HG03520 (cell line): ENCODE measurements at regions not wholly inside any gene's neighbourhood (a gene's known extent, or its start where the extent isn't known, plus 50 kb on each side); places are given as distances from the start of the nearest gene placed in this dataset.
"Not testable (repeated sequence)": the region's sequence is repeated elsewhere in the genome, so short reads cannot be mapped to it uniquely, and the experiment has no call there.

Experiments
- ATAC-seq: cut with Tn5 transposase; IDR thresholded peaks from one replicate; pipeline ENCODE4 v1.9.1; 2021; ENCODE audit warnings: mild to moderate bottlenecking, moderate library complexity; ENCODE audit not compliant: unreplicated experiment

GRCh38 chrX:40418146-40418812 is 162.5 kb upstream of the ATP6AP2 start:
- no peak for ATAC-seq

DNA sequence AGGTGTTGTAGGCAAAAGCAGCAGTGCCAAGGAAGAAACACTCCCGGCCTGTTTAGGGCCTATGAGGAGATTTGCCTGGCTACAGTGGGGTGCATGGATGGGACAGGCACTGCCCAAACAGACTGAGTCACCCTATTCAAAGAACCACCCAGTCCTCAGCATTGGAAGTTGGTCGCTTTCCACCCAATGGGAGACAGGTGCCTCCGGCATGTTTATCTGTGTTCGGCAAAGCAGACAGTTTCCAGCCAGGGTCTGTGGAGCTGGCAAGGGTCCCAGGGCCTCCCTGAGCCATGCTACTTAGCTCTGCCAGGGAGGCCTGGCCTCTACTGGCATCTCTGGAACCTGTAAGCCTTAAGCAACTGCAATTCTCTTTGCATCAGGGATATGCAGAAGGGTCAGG is 165.1 kb upstream of the ATP6AP2 start:
- no peak for ATAC-seq

DNA sequence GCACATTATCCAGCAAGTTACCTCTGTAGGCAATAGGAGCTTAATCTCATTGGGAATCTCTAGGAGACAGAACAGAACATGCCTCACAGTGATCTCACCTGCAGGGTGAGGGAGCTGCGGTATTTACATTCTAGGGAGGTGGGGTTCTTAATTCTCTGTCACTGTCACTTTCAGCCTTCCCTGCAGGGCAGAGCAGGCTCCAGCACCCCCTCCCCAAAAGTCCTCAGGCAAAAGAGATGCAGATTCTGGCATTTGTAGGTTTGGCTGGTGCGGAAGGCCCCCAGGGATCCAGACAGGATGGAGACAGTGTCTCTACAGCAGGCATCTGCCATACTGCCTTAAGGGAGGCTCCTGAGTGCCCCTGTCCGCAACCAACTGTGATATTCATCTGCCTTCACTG is 166.4 kb upstream of the ATP6AP2 start:
- no peak for ATAC-seq

GRCh38 chrX:40411340-40412111 is 169.2 kb upstream of the ATP6AP2 start:
- no peak for ATAC-seq

GRCh38 chrX:40410859-40411258 is 169.9 kb upstream of the ATP6AP2 start:
- no peak for ATAC-seq

- ATAC-seq = no peak
These were observed 174.4 kb upstream of the ATP6AP2 start for GRCh38 chrX:40406330-40406859.

DNA sequence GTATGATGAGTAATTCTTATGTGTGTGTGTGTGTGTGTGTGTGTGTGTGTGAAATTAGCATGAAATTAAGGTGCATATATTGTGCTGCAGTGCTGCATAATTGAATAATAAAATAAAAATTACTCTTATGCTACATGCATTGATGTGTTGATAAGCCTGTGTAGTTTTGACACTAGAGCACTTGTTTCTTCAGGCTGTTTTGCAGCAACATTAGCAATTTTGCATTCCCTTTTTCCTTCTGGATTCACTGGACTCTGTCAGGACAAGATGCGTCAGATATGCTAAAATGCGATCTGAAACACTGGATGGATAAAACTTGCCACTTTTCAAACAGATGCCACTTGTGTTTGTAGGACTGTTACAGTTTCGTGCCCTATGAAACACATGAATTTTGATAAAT is 175.4 kb upstream of the ATP6AP2 start:
- ATAC-seq = no peak

- ATAC-seq = no peak
These were observed 177.0 kb upstream of the ATP6AP2 start for GRCh38 chrX:40403757-40404156.

DNA sequence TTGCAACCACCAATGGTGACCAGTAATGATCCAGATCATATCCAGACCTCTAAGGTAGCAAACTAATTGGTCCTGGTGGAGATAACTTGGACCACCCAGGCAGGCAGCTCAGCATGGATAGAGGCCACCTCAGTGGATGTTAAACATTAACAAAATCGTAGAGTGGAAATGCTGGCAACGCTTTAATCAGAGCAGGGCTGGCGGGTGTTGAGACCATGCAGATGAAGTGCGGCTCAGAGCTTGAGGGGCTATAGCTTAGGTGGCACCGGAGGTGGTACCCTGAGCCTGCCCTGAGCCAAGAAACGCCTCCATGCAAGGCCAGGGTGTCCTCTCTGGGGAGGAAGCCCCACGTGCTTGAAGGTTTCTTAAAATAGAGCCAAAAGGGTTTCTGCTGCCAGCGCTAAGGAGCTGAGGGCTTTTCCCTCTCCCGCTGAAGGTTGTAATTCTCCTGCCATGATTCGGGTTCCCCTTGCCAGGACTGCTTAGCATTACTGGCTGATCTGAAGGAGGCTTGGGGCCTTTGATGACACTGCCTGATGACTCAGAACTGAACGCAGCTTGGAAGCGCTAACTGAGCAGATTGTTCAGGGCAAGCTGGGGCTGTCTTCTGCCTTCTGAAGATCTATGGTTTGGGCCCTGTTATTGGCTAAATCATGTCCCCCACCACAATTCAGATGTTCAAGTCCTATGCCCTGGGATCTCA is 177.8 kb upstream of the ATP6AP2 start:
- no peak for ATAC-seq

GRCh38 chrX:40395102-40395501 is 185.7 kb upstream of the ATP6AP2 start:
- ATAC-seq = no peak

GRCh38 chrX:40394302-40394701 is 186.5 kb upstream of the ATP6AP2 start:
- no peak for ATAC-seq

DNA sequence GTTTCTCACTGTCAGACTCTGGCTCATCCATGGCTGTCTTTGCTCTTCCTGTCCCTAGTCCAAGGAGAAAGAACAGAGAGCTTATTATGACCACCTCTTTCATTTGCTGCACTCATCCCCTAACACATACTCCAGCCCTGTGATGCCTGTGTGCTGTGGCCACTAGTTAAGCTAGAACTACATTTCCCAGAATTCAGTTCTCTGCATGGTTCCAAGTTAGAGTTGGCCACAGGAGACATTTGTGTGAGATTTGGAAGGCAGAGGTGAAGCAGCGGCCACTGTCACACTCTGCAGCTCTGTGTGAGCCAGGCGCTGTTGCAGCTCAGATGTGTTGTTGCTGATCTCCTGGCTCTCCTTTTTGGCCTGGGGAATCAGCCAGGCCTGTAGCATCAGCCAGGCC is 188.2 kb upstream of the ATP6AP2 start:
- no peak for ATAC-seq

GRCh38 chrX:40391662-40392061 is 189.1 kb upstream of the ATP6AP2 start:
- no peak for ATAC-seq

GRCh38 chrX:40389555-40389954 is 191.2 kb upstream of the ATP6AP2 start:
- ATAC-seq = no peak

GRCh38 chrX:40388441-40388840 is 192.3 kb upstream of the ATP6AP2 start:
- no peak for ATAC-seq

- ATAC-seq = not testable (repeated sequence)
These were observed 192.9 kb upstream of the ATP6AP2 start for GRCh38 chrX:40387869-40388268.

- ATAC-seq = not testable (repeated sequence)
These were observed 193.5 kb upstream of the ATP6AP2 start for GRCh38 chrX:40387311-40387710.

- ATAC-seq = no peak
These were observed 195.1 kb upstream of the ATP6AP2 start for GRCh38 chrX:40385682-40386081.

GRCh38 chrX:40385256-40385655 is 195.5 kb upstream of the ATP6AP2 start:
- ATAC-seq = no peak

DNA sequence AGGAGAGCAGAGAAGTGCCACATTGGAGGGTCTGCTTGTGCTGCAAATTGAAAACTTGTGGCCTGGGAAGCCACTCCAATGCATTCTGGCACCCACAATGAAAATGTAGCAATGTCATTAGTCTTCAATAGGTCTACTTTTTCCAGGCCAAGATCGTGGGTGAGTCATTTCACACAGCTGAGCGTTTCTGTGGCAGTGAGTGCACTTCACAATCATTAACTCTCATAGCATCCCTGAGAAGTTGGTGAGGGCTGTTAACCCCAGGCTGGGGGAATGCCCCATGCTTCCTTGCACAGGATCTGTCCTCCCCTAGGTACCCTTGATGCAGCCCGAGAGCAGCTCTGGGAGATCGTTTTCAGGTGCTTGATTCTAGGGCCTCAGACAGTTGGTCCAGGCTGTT is 196.8 kb upstream of the ATP6AP2 start:
- no peak for ATAC-seq

- ATAC-seq = no peak
These were observed 197.4 kb upstream of the ATP6AP2 start for GRCh38 chrX:40383360-40383759.
